ENCODE measurements at regions not wholly inside any gene's neighbourhood (a gene's known extent, or its start where the extent isn't known, plus 50 kb on each side); places are given as distances from the start of the nearest gene placed in this dataset.
"Not testable (repeated sequence)": the region's sequence is repeated elsewhere in the genome, so short reads cannot be mapped to it uniquely, and the experiment has no call there.

GRCh38 chr11:90698238-90698637, 475.4 kb upstream of the CHORDC1 start:
- intact Hi-C loops (cut with micrococcal nuclease), result no loop called here
- H3K4me1 ChIP-seq (ENCODE audit: control insufficient read depth, extremely low read depth, insufficient read depth, low read length), result no peaks in the 10 kb centered on the region
- no peak overlapping the region for H3K9ac ChIP-seq (replicated peaks; ENCODE audit: extremely low read depth, insufficient read depth, low read length)
- no peaks in the 10 kb centered on the region for H3K36me3 ChIP-seq (ENCODE audit: control insufficient read depth in 2 of 2, extremely low read depth in 1 of 2, insufficient read depth in 2 of 2, low read length in 2 of 2)
- FAIRE-seq, result no peak
- no peak overlapping the region for H3K4me2 ChIP-seq (ENCODE audit: insufficient read depth, low read length)
- no peak for TF ChIP-seq MAX (IDR thresholded peaks at IDR 0.05; ENCODE audit: insufficient read depth, insufficient read length)
- TF ChIP-seq POLR2AphosphoS5 (IDR thresholded peaks at IDR 0.05; ENCODE audit: insufficient read depth, low read depth, low read length), result no peak
- no peak for TF ChIP-seq POLR2A (IDR thresholded peaks at IDR 0.05; ENCODE audit: low read depth, low read length)
- no peak for TF ChIP-seq FOS (IDR thresholded peaks at IDR 0.05; ENCODE audit: borderline replicate concordance, insufficient read depth, low read length)
- TF ChIP-seq EZH2 (IDR thresholded peaks at IDR 0.05; ENCODE audit: borderline replicate concordance, low read depth, low read length, severe bottlenecking), result no peak
- TF ChIP-seq JUN (IDR thresholded peaks at IDR 0.05; ENCODE audit: borderline replicate concordance, insufficient read depth, insufficient read length, low read depth), result no peak
- no peak for TF ChIP-seq CTCF (IDR thresholded peaks at IDR 0.05; ENCODE audit: extremely low read depth in 1 of 2, insufficient read depth in 1 of 2, low read depth in 1 of 2, low read length in 2 of 2)
- TF ChIP-seq GATA2 (IDR thresholded peaks at IDR 0.05; ENCODE audit: insufficient read depth, insufficient read length, low read depth, low read length), result no peak
- no peak for TF ChIP-seq MYC (IDR thresholded peaks at IDR 0.05; ENCODE audit: low read depth, low read length)
- no peak for DNase-seq (ENCODE audit: low read depth, low spot score)
- no peaks in the 10 kb centered on the region for H4K20me1 ChIP-seq (replicated peaks; ENCODE audit: control insufficient read depth, extremely low read depth, insufficient read depth, low read length)
- no peaks in the 10 kb centered on the region for H3K9me1 ChIP-seq (replicated peaks; ENCODE audit: control insufficient read depth, extremely low read depth, insufficient read depth, low read length)
- no peak overlapping the region for H3K27ac ChIP-seq (ENCODE audit: insufficient read depth, low read depth, low read length)
- H3K4me3 ChIP-seq (replicated peaks in 1 of 3; ENCODE audit: insufficient read depth in 1 of 3, low read depth in 1 of 3, low read length in 3 of 3), result no peak overlapping the region
- no peaks in the 10 kb centered on the region for H3K27me3 ChIP-seq (ENCODE audit: control insufficient read depth in 2 of 2, insufficient read depth in 2 of 2, low read length in 2 of 2)
- dilution Hi-C loops (cut with MboI; ENCODE audit: extremely low pct_ligation_motif_present, low sequenced_read_pairs), result no loop called here
- no peaks in the 10 kb centered on the region for H3K9me3 ChIP-seq (replicated peaks; ENCODE audit: control insufficient read depth, insufficient read depth, low read length)
- no TSS peak for BruUV-seq (replicated peaks)
- POLR2A ChIA-PET, result no interaction called here
- no peaks in the 10 kb centered on the region for H3K79me2 ChIP-seq (ENCODE audit: control insufficient read depth, insufficient read depth, low read length)
- CTCF ChIA-PET, result no interaction called here
- no peak overlapping the region for H2AFZ ChIP-seq (ENCODE audit: low read depth, low read length)

- H3K4me1 ChIP-seq (ENCODE audit: control insufficient read depth, extremely low read depth, insufficient read depth, low read length); POLR2A ChIA-PET; CTCF ChIA-PET; H3K9me3 ChIP-seq (replicated peaks; ENCODE audit: control insufficient read depth, insufficient read depth, low read length); intact Hi-C loops (cut with micrococcal nuclease); H3K27ac ChIP-seq (ENCODE audit: insufficient read depth, low read depth, low read length); H2AFZ ChIP-seq (ENCODE audit: low read depth, low read length); H3K36me3 ChIP-seq (ENCODE audit: control insufficient read depth in 2 of 2, extremely low read depth in 1 of 2, insufficient read depth in 2 of 2, low read length in 2 of 2); H4K20me1 ChIP-seq (replicated peaks; ENCODE audit: control insufficient read depth, extremely low read depth, insufficient read depth, low read length); dilution Hi-C loops (cut with MboI; ENCODE audit: extremely low pct_ligation_motif_present, low sequenced_read_pairs); FAIRE-seq; H3K4me2 ChIP-seq (ENCODE audit: insufficient read depth, low read length); H3K9ac ChIP-seq (replicated peaks; ENCODE audit: extremely low read depth, insufficient read depth, low read length); BruUV-seq (replicated peaks); DNase-seq (ENCODE audit: low read depth, low spot score); H3K9me1 ChIP-seq (replicated peaks; ENCODE audit: control insufficient read depth, extremely low read depth, insufficient read depth, low read length); H3K27me3 ChIP-seq (ENCODE audit: control insufficient read depth in 2 of 2, insufficient read depth in 2 of 2, low read length in 2 of 2); H3K4me3 ChIP-seq (replicated peaks in 1 of 3; ENCODE audit: insufficient read depth in 1 of 3, low read depth in 1 of 3, low read length in 3 of 3); H3K79me2 ChIP-seq (ENCODE audit: control insufficient read depth, insufficient read depth, low read length): not testable (repeated sequence)
Measured at GRCh38 chr11:90675496-90675895, 452.6 kb upstream of the CHORDC1 start.

Measured in endothelial cell of umbilical vein (primary cell).